CD4-positive, alpha-beta T cell treated with Interleukin-10 for 1 hour (primary cell): ENCODE measurements at regions not wholly inside any gene's neighbourhood (a gene's known extent, or its start where the extent isn't known, plus 50 kb on each side); places are given as distances from the start of the nearest gene placed in this dataset.

Experiments used
- DNase-seq: peaks from one replicate; pipeline ENCODE4 v3.0.0-alpha.2; 2020

GRCh38 chr10:131653140-131653539, 247.7 kb upstream of the PPP2R2D start:
- DNase-seq = no peak

GRCh38 chr10:131653554-131654470, 247.0 kb upstream of the PPP2R2D start:
- DNase-seq = no peak

DNA sequence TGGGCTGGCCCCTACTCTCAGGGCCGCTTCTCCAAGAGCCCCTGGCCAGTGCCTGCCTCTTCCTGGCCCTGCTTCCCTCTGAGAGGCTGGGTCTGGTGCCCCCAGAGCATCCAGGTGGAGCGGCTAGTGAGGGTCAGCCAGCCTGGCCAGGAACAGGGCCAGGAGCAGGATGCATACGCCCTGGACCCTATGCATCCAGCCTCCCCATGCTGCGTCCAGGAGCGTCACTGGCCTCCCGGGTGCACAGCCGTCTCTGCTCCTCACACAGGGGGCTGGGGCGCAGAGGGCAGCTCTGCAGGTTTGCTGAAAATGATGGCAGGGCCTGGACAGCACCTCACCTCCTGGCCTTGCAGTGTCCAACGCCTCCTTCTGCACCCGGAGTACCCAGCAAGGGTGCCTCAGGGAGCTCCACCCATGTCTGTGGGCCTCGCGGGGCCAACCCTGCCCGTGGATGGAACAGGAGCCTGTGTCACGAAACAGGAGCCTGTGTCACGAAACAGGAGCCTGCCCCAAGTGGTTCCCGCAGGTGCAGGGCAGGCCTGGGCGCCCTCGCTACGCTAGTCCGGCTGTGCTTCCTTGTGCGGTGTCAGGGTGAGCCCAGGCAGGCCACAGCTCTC, 246.2 kb upstream of the PPP2R2D start:
- DNase-seq = no peak

DNA sequence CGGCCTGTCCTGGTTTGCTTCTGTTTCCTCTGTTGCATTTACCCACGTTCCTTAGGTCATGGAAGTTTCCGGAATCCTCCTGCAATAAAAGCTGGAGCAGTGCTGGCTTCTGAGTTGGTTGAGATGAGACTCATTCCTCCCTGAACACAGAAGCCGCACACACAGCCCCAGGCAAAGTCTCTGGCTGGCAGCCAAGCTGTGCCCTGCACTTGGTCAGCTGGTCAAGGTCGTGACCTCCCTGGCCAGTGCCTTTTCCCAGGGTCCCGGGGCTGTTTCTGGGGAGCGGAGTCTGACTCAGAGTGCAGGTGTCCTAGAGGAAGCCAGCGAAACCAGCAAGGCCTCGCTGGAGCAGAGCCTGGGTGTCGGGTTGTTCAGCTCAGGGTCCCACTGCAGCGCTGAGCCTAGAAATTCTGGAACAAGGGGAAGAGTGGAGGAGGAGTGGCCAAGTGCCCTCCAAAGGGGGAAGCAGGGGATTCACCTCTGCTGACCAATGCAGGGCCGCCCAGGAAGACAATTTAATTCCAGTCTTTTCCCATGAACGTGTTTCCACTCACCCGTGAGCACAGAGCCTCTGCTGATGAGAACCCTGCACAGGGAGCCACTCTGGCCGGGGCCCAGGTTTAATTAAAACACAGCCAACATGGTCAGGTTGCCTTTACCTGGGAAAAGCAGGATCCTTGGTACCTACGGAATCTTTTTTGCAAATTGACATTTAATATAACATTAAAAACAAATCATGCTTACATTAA, 245.5 kb upstream of the PPP2R2D start:
- DNase-seq = no peak

- no peak for DNase-seq
These were observed 244.8 kb upstream of the PPP2R2D start for GRCh38 chr10:131656009-131656408.

DNA sequence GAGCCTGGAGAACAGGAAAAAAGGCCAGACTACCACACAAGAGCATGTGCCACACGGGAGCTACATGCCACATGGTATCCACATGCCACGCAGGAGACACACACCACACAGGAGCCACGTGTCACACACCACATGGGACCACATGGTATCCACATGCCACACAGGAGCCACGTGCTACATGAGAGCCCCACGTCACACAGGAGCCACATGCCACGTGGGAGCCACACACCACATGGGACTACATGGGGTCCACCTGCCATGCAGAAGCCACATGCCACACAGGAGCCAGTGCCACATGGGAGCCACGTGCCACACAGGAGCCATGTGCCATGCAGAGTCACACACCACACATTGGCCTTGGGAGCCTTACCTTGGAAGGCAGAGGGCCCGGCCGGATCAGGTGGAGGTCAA, 244.4 kb upstream of the PPP2R2D start:
- DNase-seq = no peak

DNA sequence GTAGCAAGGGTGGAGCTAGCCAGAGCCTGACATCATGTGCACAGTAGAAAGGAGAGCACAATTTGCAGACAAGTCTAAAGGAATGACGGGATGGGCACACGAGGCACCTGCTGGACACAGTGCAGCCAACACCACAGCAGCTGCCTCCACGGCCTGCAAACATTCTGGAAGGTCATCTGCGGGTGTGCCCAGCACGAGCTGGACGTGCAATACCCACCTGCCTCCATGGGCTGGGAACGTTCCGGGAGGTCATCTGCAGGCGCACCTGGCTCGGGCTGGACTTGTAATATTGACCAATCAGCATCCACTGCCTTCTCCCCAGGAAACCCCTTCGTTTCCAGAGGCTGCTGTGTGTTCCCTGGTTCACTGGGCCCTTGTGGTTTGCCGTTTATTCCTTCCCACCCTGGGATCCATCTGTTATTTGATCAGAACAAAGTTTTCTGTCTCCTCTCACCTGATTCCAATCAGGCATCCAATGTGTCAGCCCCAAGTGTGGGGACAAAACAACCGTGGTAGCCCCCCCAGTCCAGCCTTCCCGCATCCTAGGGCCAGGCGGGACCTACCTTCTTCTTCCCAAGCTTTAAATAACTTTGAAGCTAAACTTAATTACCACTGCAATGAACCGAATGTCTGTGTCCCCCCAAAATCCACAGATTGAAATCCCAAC, 243.4 kb upstream of the PPP2R2D start:
- DNase-seq = no peak

DNA sequence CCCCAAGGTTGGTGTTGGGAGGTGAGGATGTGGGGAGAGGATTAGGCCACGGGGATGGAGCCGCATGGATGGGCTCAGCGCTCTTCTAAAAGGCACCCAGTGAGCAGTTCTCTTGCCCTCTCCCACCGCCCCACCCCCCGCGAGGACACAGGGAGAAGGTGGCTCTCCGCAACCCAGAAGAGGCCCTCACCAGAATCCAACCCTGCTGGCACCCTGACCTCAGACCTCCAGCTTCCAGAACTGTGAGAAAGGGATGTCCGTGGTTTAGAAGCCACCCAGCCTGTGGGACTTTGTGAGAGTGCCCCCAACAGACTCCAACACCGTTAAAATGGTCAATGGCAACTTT, 242.8 kb upstream of the PPP2R2D start:
- no peak for DNase-seq

DNA sequence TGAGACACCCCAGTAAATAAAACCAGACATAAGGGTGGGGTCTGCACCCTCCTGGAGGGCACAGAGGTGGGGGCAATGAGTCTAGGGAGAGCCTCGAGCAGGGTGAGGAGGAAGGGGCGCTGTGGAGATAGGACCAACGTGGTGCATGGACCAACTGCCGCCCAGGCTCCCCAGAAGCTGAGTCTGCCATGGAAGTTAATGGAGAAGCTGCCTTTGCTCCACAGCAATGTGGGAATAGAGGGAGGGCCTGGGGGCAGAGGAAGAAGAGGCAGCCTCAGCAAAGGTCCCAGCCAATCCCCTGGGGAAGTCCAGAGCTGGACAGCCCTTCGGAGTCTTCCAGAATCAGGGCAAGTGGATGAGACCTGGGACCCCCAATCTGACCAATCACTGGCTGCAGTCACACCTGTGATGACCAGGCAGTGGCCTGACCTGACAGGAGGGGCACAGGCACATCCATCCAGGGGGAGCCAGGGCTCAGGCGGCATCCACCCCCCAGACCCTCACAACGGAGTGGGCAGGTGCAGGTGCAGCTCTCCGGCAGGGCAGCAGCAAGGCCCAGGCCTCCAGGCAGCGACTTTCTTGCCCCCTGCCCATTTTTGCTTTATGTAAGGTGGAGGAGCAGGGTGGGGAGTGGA, 242.2 kb upstream of the PPP2R2D start:
- no peak for DNase-seq

DNA sequence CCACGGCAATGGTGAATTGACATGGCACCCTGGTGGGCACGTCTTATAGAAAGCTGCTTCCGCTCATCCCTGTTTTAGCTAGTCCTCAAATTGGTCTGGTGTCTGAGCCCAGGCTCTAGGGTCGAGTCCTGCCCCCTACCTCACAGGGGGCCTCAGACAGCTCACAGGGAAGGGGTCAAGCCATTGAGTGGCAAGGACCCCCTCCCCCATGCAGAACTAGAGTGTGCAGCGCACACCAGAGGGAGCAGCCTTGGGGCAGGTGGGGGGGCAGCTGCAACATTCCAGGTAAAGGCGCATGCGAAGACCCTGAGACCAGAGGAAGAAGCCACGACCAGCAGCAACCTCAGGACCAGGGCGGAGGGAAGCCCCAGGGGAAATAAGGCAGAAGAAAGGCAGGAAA, 240.4 kb upstream of the PPP2R2D start:
- no peak for DNase-seq

- no peak for DNase-seq
These were observed 238.0 kb upstream of the PPP2R2D start for GRCh38 chr10:131662851-131663250.

- DNase-seq = no peak
These were observed 237.5 kb upstream of the PPP2R2D start for GRCh38 chr10:131663351-131663750.

GRCh38 chr10:131666091-131666490, 234.7 kb upstream of the PPP2R2D start:
- no peak for DNase-seq

DNA sequence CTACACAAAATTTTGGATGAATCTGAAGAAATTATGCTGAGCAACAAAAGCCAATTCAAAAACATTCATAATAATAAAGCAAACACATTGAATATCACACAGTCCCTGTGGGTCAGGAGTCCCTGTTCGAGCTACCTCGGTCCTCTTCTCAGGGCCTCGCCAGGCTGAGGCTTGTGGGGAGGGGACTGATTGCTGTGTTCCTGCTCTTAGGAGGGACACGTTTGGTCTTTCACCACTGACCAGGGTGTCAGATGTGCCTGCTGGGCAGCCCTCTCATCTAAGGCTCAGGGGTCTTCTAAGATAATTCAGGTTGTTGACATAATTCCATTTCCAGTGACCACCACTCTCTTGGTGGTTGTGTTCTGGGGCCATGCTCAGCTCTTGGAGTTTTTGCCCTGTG, 233.8 kb upstream of the PPP2R2D start:
- DNase-seq = no peak

DNA sequence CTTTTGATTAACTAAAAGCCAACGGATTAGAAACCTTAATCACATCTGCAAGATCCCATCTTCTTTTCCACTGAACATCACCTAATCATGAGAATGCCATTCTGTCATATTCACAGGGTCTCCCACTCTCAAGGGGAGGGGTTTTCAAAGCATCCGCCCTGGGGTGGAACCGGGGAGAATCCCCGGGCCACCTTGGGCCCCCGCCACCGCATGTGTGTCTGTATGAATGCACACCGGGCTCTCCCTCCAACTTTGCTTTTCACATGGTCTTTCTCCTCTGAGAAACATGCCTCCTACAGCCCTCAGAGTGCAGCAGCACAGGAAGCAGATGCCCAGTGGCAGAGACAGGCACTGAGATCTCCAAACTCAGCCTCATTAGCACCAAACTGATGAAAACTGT, 233.2 kb upstream of the PPP2R2D start:
- no peak for DNase-seq

DNA sequence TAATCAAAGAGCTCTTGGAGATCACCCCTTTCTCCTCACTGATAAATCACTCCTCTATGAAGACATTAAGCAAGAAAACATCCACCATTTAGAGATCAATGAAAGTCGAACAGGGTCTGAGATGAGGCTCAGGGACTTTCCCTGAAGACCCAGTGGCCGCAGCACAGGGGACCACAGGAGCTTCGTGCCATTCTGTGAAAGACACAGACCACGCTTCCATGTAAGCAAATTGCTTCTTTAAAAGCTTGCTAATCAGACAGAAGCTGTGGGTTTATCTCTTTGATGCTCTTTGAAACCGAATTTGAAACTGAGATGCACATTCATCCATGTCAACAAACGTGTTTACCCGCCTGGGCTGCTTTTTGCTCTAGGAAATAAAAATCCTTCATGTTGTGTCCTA, 231.9 kb upstream of the PPP2R2D start:
- DNase-seq = no peak

- no peak for DNase-seq
These were observed 231.0 kb upstream of the PPP2R2D start for GRCh38 chr10:131669838-131670237.

DNA sequence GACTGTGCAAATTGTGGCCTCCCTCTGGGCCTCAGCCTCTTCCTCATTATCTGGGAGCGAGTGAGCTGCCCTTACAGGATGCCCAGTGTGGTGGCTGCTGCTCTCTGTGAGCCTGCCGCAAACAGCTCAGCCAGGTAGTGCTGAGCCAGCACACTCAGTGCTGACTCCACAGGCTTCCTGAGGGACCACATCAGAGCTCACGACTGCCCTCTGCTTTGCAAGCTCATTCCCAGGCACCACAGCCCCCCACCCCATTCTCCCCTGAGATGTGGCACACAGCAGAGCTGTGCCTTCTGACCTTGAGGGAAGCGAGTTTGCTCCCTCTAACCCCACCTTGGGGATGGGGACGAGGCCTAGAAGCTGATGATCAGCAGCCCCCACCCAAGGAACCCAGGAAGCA, 230.5 kb upstream of the PPP2R2D start:
- no peak for DNase-seq

- no peak for DNase-seq
These were observed 227.4 kb upstream of the PPP2R2D start for GRCh38 chr10:131673396-131673795.

DNA sequence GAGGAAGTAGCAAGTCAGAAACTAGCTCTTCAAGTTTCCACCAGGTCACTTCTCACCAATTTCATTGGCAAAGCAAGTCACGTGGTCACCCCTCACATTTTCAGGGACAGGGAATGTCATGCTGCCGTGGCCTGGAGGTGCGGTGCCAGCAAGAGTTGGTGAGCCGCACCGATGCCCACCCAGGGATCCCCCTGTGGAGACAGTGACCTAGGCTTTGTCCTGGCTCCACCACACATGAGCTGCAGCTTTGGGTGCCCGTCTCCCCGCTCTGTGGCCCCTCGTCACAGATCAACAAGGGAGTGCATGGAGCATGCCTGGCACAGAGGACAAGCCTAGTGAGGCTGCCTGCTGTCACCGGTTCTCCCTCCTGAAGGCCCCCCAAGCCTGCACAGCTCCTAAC, 226.7 kb upstream of the PPP2R2D start:
- no peak for DNase-seq

- no peak for DNase-seq
These were observed 225.7 kb upstream of the PPP2R2D start for GRCh38 chr10:131675104-131675503.

- DNase-seq = no peak
These were observed 224.6 kb upstream of the PPP2R2D start for GRCh38 chr10:131676046-131676799.
